ENCODE measurements at regions not wholly inside any gene's neighbourhood (a gene's known extent, or its start where the extent isn't known, plus 50 kb on each side); places are given as distances from the start of the nearest gene placed in this dataset.

GRCh38 chr22:49117486-49117885 lies 710.2 kb downstream of the BRD1 start:
- TF ChIP-seq GABPA (IDR thresholded peaks at IDR 0.05; ENCODE audit: low read depth) (no peak), REST (IDR thresholded peaks at IDR 0.05; ENCODE audit: insufficient replicate concordance, low read depth) (no peak), SPI1 (IDR thresholded peaks at IDR 0.05; ENCODE audit: borderline replicate concordance, low read depth) (no peak), CTCF (IDR thresholded peaks at IDR 0.05; ENCODE audit: insufficient read depth, low read length) (no peak), POLR2AphosphoS5 (IDR thresholded peaks at IDR 0.05; ENCODE audit: low read depth) (no peak)
- DNase-seq (ENCODE audit: low read depth in 1 of 2, low spot score in 1 of 2) = no peak
- Histone ChIP-seq H3K27ac (replicated peaks) (no peak overlapping the region), H3K4me3 (replicated peaks; ENCODE audit: insufficient read depth, low read length) (no peak overlapping the region), H3K27me3 (ENCODE audit: insufficient read depth, poor library complexity, severe bottlenecking) (no peaks in the 10 kb centered on the region)

- no peak for DNase-seq (ENCODE audit: low read depth in 1 of 2, low spot score in 1 of 2)
- no peak overlapping the region for H3K27ac ChIP-seq (replicated peaks)
- H3K4me3 ChIP-seq (replicated peaks; ENCODE audit: insufficient read depth, low read length) = no peak overlapping the region
- no peaks in the 10 kb centered on the region for H3K27me3 ChIP-seq (ENCODE audit: insufficient read depth, poor library complexity, severe bottlenecking)
- TF ChIP-seq SPI1 (IDR thresholded peaks at IDR 0.05; ENCODE audit: borderline replicate concordance, low read depth) = no peak
- TF ChIP-seq POLR2AphosphoS5 (IDR thresholded peaks at IDR 0.05; ENCODE audit: low read depth) = no peak
- no peak for TF ChIP-seq REST (IDR thresholded peaks at IDR 0.05; ENCODE audit: insufficient replicate concordance, low read depth)
- TF ChIP-seq CTCF (IDR thresholded peaks at IDR 0.05; ENCODE audit: insufficient read depth, low read length) = no peak
- no peak for TF ChIP-seq GABPA (IDR thresholded peaks at IDR 0.05; ENCODE audit: low read depth)
Observed at GRCh38 chr22:49116486-49117120, 711.1 kb downstream of the BRD1 start.

- Histone ChIP-seq H3K4me3 (replicated peaks; ENCODE audit: insufficient read depth, low read length) (no peak overlapping the region), H3K27me3 (ENCODE audit: insufficient read depth, poor library complexity, severe bottlenecking) (no peaks in the 10 kb centered on the region), H3K27ac (replicated peaks) (no peak overlapping the region)
- DNase-seq (ENCODE audit: low read depth in 1 of 2, low spot score in 1 of 2) = no peak
- TF ChIP-seq SPI1 (IDR thresholded peaks at IDR 0.05; ENCODE audit: borderline replicate concordance, low read depth) = no peak
- no peak for TF ChIP-seq POLR2AphosphoS5 (IDR thresholded peaks at IDR 0.05; ENCODE audit: low read depth)
- no peak for TF ChIP-seq GABPA (IDR thresholded peaks at IDR 0.05; ENCODE audit: low read depth)
Observed at GRCh38 chr22:49116021-49116420, 711.7 kb downstream of the BRD1 start.

GRCh38 chr22:49115197-49115596 lies 712.5 kb downstream of the BRD1 start:
- TF ChIP-seq GABPA (IDR thresholded peaks at IDR 0.05; ENCODE audit: low read depth) (no peak), POLR2AphosphoS5 (IDR thresholded peaks at IDR 0.05; ENCODE audit: low read depth) (no peak), CTCF (IDR thresholded peaks at IDR 0.05; ENCODE audit: insufficient read depth, low read length) (no peak), REST (IDR thresholded peaks at IDR 0.05; ENCODE audit: insufficient replicate concordance, low read depth) (no peak), SPI1 (IDR thresholded peaks at IDR 0.05; ENCODE audit: borderline replicate concordance, low read depth) (no peak)
- no peaks in the 10 kb centered on the region for H3K27me3 ChIP-seq (ENCODE audit: insufficient read depth, poor library complexity, severe bottlenecking)
- H3K4me3 ChIP-seq (replicated peaks; ENCODE audit: insufficient read depth, low read length) = no peak overlapping the region
- no peak for DNase-seq (ENCODE audit: low read depth in 1 of 2, low spot score in 1 of 2)
- H3K27ac ChIP-seq (replicated peaks) = no peak overlapping the region

All from HL-60 (cell line).